HepG2 (cell line): ENCODE measurements at regions not wholly inside any gene's neighbourhood (a gene's known extent, or its start where the extent isn't known, plus 50 kb on each side); places are given as distances from the start of the nearest gene placed in this dataset.

ENCODE experiments used
- ATAC-seq: fragments of 200-7000 bp; cut with Tn5 transposase; 3 replicates; pipeline ENCODE4 v1.9.1; 2020; ENCODE audit warnings: mild to moderate bottlenecking, moderate library complexity
- BruUV-seq: library from RNA; stranded (reverse); fragments of 400-500 nt; replicated peaks from 2 replicates; lab custom pipeline; 2021; lab: Mats Ljungman, UMichigan
- CTCF ChIA-PET: fragments of 300-600 bp; formaldehyde crosslinking; extraction: SDS; loops from one replicate; lab custom pipeline; 2021; ENCODE audit warnings: low total read pairs, inconsistent platforms, low intra/inter-chr PET ratio; lab: Yijun Ruan, JAX
- POLR2A ChIA-PET: fragments of 350-600 bp; sonication (Branson Sonifier 250); formaldehyde crosslinking; loops from one replicate; lab custom pipeline; 2020; ENCODE audit warnings: antibody characterized with exemption, inconsistent platforms; lab: Yijun Ruan, JAX
- DNase-seq: peaks from one replicate; pipeline ENCODE4 v3.0.0-alpha.2; 2015; ENCODE audit warnings: low spot score
- FAIRE-seq: peaks from 3 replicates; lab custom pipeline; 2011; peaks lifted over from hg19 to GRCh38; lab: Jason Lieb, UNC
- H2AFZ ChIP-seq: one replicate; pipeline ENCODE4 v1.6.1; 2011; ENCODE audit warnings: low read length, inconsistent platforms
- H3K27ac ChIP-seq: fragments of 300-600 bp; 3 replicates; pipeline ENCODE4 v1.8.0; 2011; ENCODE audit warnings: mixed run types, mild to moderate bottlenecking, mixed read lengths, low read length, inconsistent platforms; ENCODE audit not compliant: insufficient read depth; ENCODE audit errors: extremely low read length
- H3K27me3 ChIP-seq, 2 experiments: fragments of 200-600 bp in 1 of 2; 2 replicates in 1 of 2; 3 replicates in 1 of 2; pipeline versions ENCODE4 v1.6.0 to v1.8.0; 2011; ENCODE audit warnings: low read length in 2 of 2, mild to moderate bottlenecking in 2 of 2, moderate library complexity in 2 of 2, inconsistent platforms in 1 of 2; ENCODE audit not compliant: insufficient read depth in 2 of 2, control insufficient read depth in 1 of 2
- H3K36me3 ChIP-seq, 2 experiments: fragments of 200-600 bp in 1 of 2; replicated peaks in 1 of 2; 2 replicates in 1 of 2; 3 replicates in 1 of 2; pipeline versions ENCODE4 v1.5.1 to v1.8.0; 2011; ENCODE audit warnings: low read length in 2 of 2, inconsistent platforms in 1 of 2; ENCODE audit not compliant: insufficient read depth in 2 of 2, control insufficient read depth in 1 of 2
- H3K4me1 ChIP-seq: 2 replicates; pipeline ENCODE4 v1.5.1; 2012; ENCODE audit warnings: low read length, inconsistent platforms; ENCODE audit not compliant: insufficient read depth
- H3K4me2 ChIP-seq: 2 replicates; pipeline ENCODE4 v1.6.0; 2011; ENCODE audit warnings: low read depth, low read length, inconsistent platforms
- H3K4me3 ChIP-seq, 3 experiments: fragments of 200-600 bp in 1 of 3; sonication (generic), shearing (Covaris generic) in 1 of 3; replicated peaks in 1 of 3; 2 replicates each; pipeline ENCODE4 v1.5.1; 2011 to 2016; ENCODE audit warnings: low read length in 3 of 3, inconsistent platforms in 2 of 3, low read depth in 2 of 3, mild to moderate bottlenecking in 2 of 3, control low read depth in 1 of 3, mixed read lengths in 1 of 3; ENCODE audit not compliant: insufficient read depth in 1 of 3
- H3K79me2 ChIP-seq: one replicate; pipeline ENCODE4 v1.6.1; 2011; ENCODE audit warnings: low read length, inconsistent platforms; ENCODE audit not compliant: insufficient read depth
- H3K9ac ChIP-seq: 2 replicates; pipeline ENCODE4 v1.6.0; 2011; ENCODE audit warnings: mild to moderate bottlenecking, low read depth, low read length, inconsistent platforms; ENCODE audit not compliant: insufficient read depth
- H3K9me3 ChIP-seq: 2 replicates; pipeline ENCODE4 v1.5.1; 2012; ENCODE audit warnings: mild to moderate bottlenecking, low read length
- H4K20me1 ChIP-seq: 2 replicates; pipeline ENCODE4 v1.6.0; 2011; ENCODE audit warnings: inconsistent platforms, mild to moderate bottlenecking, low read length, moderate library complexity; ENCODE audit not compliant: insufficient read depth
- ATF3 ChIP-seq: sonication (generic); formaldehyde crosslinking; IDR thresholded peaks from 2 replicates; pipeline ENCODE4 v1.4.0; 2020; ENCODE audit warnings: missing genetic modification reagents
- ETV6 ChIP-seq: sonication (generic); formaldehyde crosslinking; conservative IDR thresholded peaks from 2 replicates; pipeline ENCODE4 v1.4.0; 2020; ENCODE audit warnings: missing genetic modification reagents
- ZNF724P ChIP-seq: sonication (generic); formaldehyde crosslinking; IDR thresholded peaks from 2 replicates; pipeline ENCODE4 v1.8.0; 2022; ENCODE audit warnings: missing genetic modification reagents, borderline replicate concordance
- ZNF772 ChIP-seq: sonication (generic); formaldehyde crosslinking; IDR thresholded peaks from 2 replicates; pipeline ENCODE4 v1.5.0; 2020; ENCODE audit warnings: mild to moderate bottlenecking, missing genetic modification reagents
- WGBS: methylation state at CpG from one replicate; pipeline ENCODE4 v1.1.6; 2017; ENCODE audit warnings: low lambda C conversion rate; 5-methylcytosine and 5-hydroxymethylcytosine counted together
- in situ Hi-C: cut with HindIII; loops from 2 replicates; pipeline ENCODE4 v1.10.0; 2017; ENCODE audit warnings: low pct_unique_long_range_greater_than_20kb; ENCODE audit not compliant: extremely low pct_ligation_motif_present
- intact Hi-C: fragments of 100-400 bp; cut with micrococcal nuclease; formaldehyde crosslinking; loops from one replicate; pipeline ENCODE4 v1.10.0; 2022; ENCODE audit not compliant: unreplicated experiment

- no peak overlapping the region for H3K9ac ChIP-seq
- FAIRE-seq, result no peak
- CTCF ChIA-PET, result no interaction called here
- H3K79me2 ChIP-seq, result no peaks in the 10 kb centered on the region
- BruUV-seq, result no TSS peak
- H3K4me2 ChIP-seq, result no peak overlapping the region
- H3K9me3 ChIP-seq, result no peaks in the 10 kb centered on the region
- no peak for ATAC-seq
- TF ChIP-seq ZNF772 (no peak), ATF3 (CRISPR knock-in tag) (no peak)
- in situ Hi-C loops (no loop called here), intact Hi-C loops (no loop called here)
- no peak for DNase-seq
- POLR2A ChIA-PET, result no interaction called here
- H2AFZ ChIP-seq, result no peak overlapping the region
- no peak overlapping the region for H3K4me3 ChIP-seq
- WGBS, result 0% methylated on average over 1 of the region's 1 CpG
- H4K20me1 ChIP-seq, result no peaks in the 10 kb centered on the region
- H3K27me3 ChIP-seq, result no peaks in the 10 kb centered on the region
- no peaks in the 10 kb centered on the region for H3K36me3 ChIP-seq
- H3K4me1 ChIP-seq, result no peaks in the 10 kb centered on the region
- no peak overlapping the region for H3K27ac ChIP-seq
Observed at GRCh38 chr13:91127995-91128394, 219.5 kb upstream of the MIR17HG start.

- Histone ChIP-seq H2AFZ (no peak overlapping the region), H3K27me3 (no peaks in the 10 kb centered on the region), H3K27ac (no peak overlapping the region), H3K4me1 (no peaks in the 10 kb centered on the region), H3K36me3 (no peaks in the 10 kb centered on the region), H3K4me2 (no peak overlapping the region), H3K9ac (no peak overlapping the region), H3K9me3 (no peaks in the 10 kb centered on the region), H3K79me2 (no peaks in the 10 kb centered on the region), H3K4me3 (no peak overlapping the region), H4K20me1 (no peaks in the 10 kb centered on the region)
- intact Hi-C loops, result no loop called here
- 20% methylated on average over 1 of the region's 4 CpGs for WGBS
- DNase-seq (no peak), FAIRE-seq (no peak), ATAC-seq (no peak)
- TF ChIP-seq ZNF724P (CRISPR knock-in tag) (no peak), ETV6 (no peak)
- ChIA-PET CTCF (no interaction called here), POLR2A (no interaction called here)
- in situ Hi-C loops, result loop anchor here (10.0 kb wide), 1 partner anchor 112 kb away; no protein-coding TSS in a partner anchor
- BruUV-seq, result no TSS peak
Observed at GRCh38 chr13:91132381-91132780, 215.1 kb upstream of the MIR17HG start.
